G401 (cell line): ENCODE measurements at regions not wholly inside any gene's neighbourhood (a gene's known extent, or its start where the extent isn't known, plus 50 kb on each side); places are given as distances from the start of the nearest gene placed in this dataset.
A peak's percentile ranks its signal among the peaks of the same experiment; 100 is the strongest.

ENCODE experiments used
- DNase-seq: peaks from one replicate; pipeline ENCODE4 v3.0.0-alpha.2; 2015; ENCODE audit warnings: low spot score
- in situ Hi-C: cut with HindIII; loops from 2 replicates; pipeline ENCODE4 v1.10.0; 2016; ENCODE audit warnings: low sequenced_read_pairs, mixed read lengths

- in situ Hi-C loops = no loop called here
- DNase-seq = no peak
Observed at GRCh38 chrX:39189431-39189830, 388.2 kb downstream of the MID1IP1 start.

- in situ Hi-C loops = no loop called here
- DNase-seq = peak; percentile 33
Observed at GRCh38 chrX:39194673-39195072, 393.4 kb downstream of the MID1IP1 start.

GRCh38 chrX:39195156-39195555, 393.9 kb downstream of the MID1IP1 start:
- peak; percentile 44 for DNase-seq

GRCh38 chrX:39196192-39197102, 395.2 kb downstream of the MID1IP1 start:
- in situ Hi-C loops = no loop called here
- DNase-seq = no peak

More at GRCh38 chrX:39195156-39195555, 393.9 kb downstream of the MID1IP1 start:
- in situ Hi-C loops = no loop called here

- no peak for DNase-seq
- in situ Hi-C loops = no loop called here
Observed at GRCh38 chrX:39199429-39199828, 398.2 kb downstream of the MID1IP1 start.

GRCh38 chrX:39201305-39201990, 400.2 kb downstream of the MID1IP1 start:
- in situ Hi-C loops = no loop called here
- DNase-seq = no peak

- DNase-seq = no peak
- in situ Hi-C loops = no loop called here
Observed at GRCh38 chrX:39202641-39203040, 401.4 kb downstream of the MID1IP1 start.

GRCh38 chrX:39203427-39203826, 402.2 kb downstream of the MID1IP1 start:
- DNase-seq = no peak
- in situ Hi-C loops = no loop called here

GRCh38 chrX:39204353-39204752, 403.1 kb downstream of the MID1IP1 start:
- DNase-seq = no peak
- in situ Hi-C loops = no loop called here

GRCh38 chrX:39204945-39205344, 403.7 kb downstream of the MID1IP1 start:
- in situ Hi-C loops = no loop called here

GRCh38 chrX:39205467-39205866, 404.2 kb downstream of the MID1IP1 start:
- in situ Hi-C loops = no loop called here
- DNase-seq = no peak

More at GRCh38 chrX:39204945-39205344, 403.7 kb downstream of the MID1IP1 start:
- no peak for DNase-seq

GRCh38 chrX:39206399-39207145, 405.3 kb downstream of the MID1IP1 start:
- in situ Hi-C loops = no loop called here
- DNase-seq = no peak

GRCh38 chrX:39211501-39211900, 410.2 kb downstream of the MID1IP1 start:
- in situ Hi-C loops = no loop called here
- DNase-seq = no peak

GRCh38 chrX:39212456-39212855, 411.2 kb downstream of the MID1IP1 start:
- DNase-seq = no peak
- in situ Hi-C loops = no loop called here

- DNase-seq = no peak
- in situ Hi-C loops = no loop called here
Observed at GRCh38 chrX:39214387-39215126, 413.3 kb downstream of the MID1IP1 start.

GRCh38 chrX:39220952-39221351, 419.7 kb downstream of the MID1IP1 start:
- DNase-seq = no peak
- in situ Hi-C loops = no loop called here

GRCh38 chrX:39222346-39223113, 421.3 kb downstream of the MID1IP1 start:
- DNase-seq = no peak
- in situ Hi-C loops = no loop called here

- in situ Hi-C loops = no loop called here
- DNase-seq = no peak
Observed at GRCh38 chrX:39226251-39226650, 425.0 kb downstream of the MID1IP1 start.
